Activated naive CD4-positive, alpha-beta T cell treated with anti-CD3 and anti-CD28 coated beads, Interleukin-2, amount 50 U/mL, for 72 hours (primary cell): ENCODE measurements at regions not wholly inside any gene's neighbourhood (a gene's known extent, or its start where the extent isn't known, plus 50 kb on each side); places are given as distances from the start of the nearest gene placed in this dataset.
"Not testable (repeated sequence)": the region's sequence is repeated elsewhere in the genome, so short reads cannot be mapped to it uniquely, and the experiment has no call there.

Experiments
- ATAC-seq, 2 donors: fragments of 150-1000 bp; cut with Tn5 transposase; 2 replicates each; pipeline ENCODE4 v1.10.0; 2021; ENCODE audit warnings: mild to moderate bottlenecking in 2 of 2, moderate library complexity in 2 of 2
- DNase-seq, 2 donors: peaks; one replicate each; pipeline ENCODE4 v3.0.0; 2021 to 2022; ENCODE audit warnings: low spot score in 2 of 2
- H3K27ac Mint-ChIP-seq, 2 donors: one replicate each; pipeline ENCODE4 v1.8.0; 2022; ENCODE audit warnings: mild to moderate bottlenecking in 2 of 2, mixed read lengths in 2 of 2
- H3K36me3 Mint-ChIP-seq, 2 donors: one replicate each; pipeline ENCODE4 v1.8.0; 2022; ENCODE audit warnings: mixed read lengths in 2 of 2
- H3K9me3 Mint-ChIP-seq, 2 donors: one replicate each; pipeline ENCODE4 v1.8.0; 2022; ENCODE audit warnings: mixed read lengths in 2 of 2

- H3K9me3 Mint-ChIP-seq, H3K27ac Mint-ChIP-seq, H3K36me3 Mint-ChIP-seq, ATAC-seq, DNase-seq: not testable (repeated sequence)
Measured at GRCh38 chrY:23695664-23696328, 352.0 kb downstream of the CDY1B start.

- not testable (repeated sequence) for H3K9me3 Mint-ChIP-seq, H3K36me3 Mint-ChIP-seq, ATAC-seq, H3K27ac Mint-ChIP-seq, DNase-seq
Measured at GRCh38 chrY:23681960-23682359, 365.9 kb downstream of the CDY1B start.

GRCh38 chrY:23669858-23670257 is 378.0 kb downstream of the CDY1B start:
- not testable (repeated sequence) for H3K27ac Mint-ChIP-seq, ATAC-seq, H3K36me3 Mint-ChIP-seq, H3K9me3 Mint-ChIP-seq, DNase-seq

- H3K9me3 Mint-ChIP-seq, H3K27ac Mint-ChIP-seq, ATAC-seq, DNase-seq, H3K36me3 Mint-ChIP-seq: not testable (repeated sequence)
Measured at GRCh38 chrY:23622313-23622712, 403.0 kb downstream of the DAZ2 start.

GRCh38 chrY:23610449-23610848 is 391.1 kb downstream of the DAZ2 start:
- not testable (repeated sequence) for H3K9me3 Mint-ChIP-seq, DNase-seq, H3K36me3 Mint-ChIP-seq, H3K27ac Mint-ChIP-seq, ATAC-seq

- H3K9me3 Mint-ChIP-seq, H3K27ac Mint-ChIP-seq, H3K36me3 Mint-ChIP-seq, DNase-seq: not testable (repeated sequence)
- peak; percentile 36 to 71 for ATAC-seq
Measured at GRCh38 chrY:23596509-23596908, 377.2 kb downstream of the DAZ2 start.

- H3K36me3 Mint-ChIP-seq, ATAC-seq, H3K27ac Mint-ChIP-seq, H3K9me3 Mint-ChIP-seq, DNase-seq: not testable (repeated sequence)
Measured at GRCh38 chrY:23590243-23590642, 370.9 kb downstream of the DAZ2 start.

GRCh38 chrY:23588409-23588808 is 369.1 kb downstream of the DAZ2 start:
- H3K27ac Mint-ChIP-seq, DNase-seq, H3K36me3 Mint-ChIP-seq, H3K9me3 Mint-ChIP-seq: not testable (repeated sequence)
- peak; percentile 7 to 72 for ATAC-seq
